NCI-H1694 treated with DMSO at 0.1 percent for 48 hours (cell line): ENCODE measurements at regions not wholly inside any gene's neighbourhood (a gene's known extent, or its start where the extent isn't known, plus 50 kb on each side); places are given as distances from the start of the nearest gene placed in this dataset.

Experiments
- DNase-seq: peaks from one replicate; lab custom pipeline; 2025; lab: John Stamatoyannopoulos, UW

DNA sequence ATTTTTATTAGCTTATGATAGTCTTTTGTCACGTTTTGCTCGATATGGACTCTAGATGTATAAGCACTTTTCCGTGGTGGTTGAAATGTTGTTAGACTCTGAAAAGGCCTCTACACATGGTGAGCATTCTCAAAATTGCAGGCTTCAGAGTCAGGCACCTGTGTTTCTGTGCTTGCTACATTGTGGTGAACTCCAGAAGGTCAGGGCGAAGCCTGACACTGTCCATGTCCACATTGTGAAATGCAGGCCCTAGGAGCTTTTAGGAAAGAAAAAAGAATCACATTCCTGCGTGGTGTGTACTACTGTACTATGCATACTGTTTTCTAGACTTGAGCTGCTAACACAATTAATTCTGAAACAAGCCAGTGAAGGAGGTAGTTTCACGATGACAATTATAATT, 86.3 kb downstream of the HS3ST1 start:
- no peak for DNase-seq

DNA sequence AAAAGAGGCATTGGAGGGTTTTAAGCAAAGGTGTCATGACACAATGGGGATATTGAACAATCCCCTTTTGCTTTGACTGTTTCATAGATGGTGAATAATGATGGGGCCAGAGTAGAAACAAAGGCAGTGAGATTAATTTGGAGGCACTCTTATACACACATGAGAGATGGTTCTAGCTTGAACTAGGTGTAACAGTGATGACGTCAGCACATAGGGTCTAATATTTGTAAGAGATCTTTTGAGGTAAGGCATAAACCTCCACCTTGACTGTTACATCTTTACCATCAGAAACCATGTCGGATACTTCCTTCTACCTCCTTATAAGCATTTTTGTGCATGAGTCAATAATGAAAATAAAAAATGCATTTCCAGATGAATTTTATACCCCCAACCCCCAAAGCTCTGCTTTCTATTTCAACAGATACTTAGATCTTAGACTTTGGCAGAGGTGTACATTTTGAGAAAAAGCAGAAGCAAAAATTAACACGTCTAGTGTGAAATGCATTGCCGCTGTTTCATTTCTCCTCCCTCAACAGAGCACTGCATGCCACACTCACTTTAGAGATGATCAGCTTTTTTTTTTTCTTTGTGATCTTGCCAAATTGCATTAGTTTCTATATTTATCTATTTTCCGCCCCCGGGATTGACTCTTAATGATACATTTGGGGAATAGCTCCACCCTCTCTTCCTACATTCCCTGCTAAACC, 87.2 kb downstream of the HS3ST1 start:
- no peak for DNase-seq

DNA sequence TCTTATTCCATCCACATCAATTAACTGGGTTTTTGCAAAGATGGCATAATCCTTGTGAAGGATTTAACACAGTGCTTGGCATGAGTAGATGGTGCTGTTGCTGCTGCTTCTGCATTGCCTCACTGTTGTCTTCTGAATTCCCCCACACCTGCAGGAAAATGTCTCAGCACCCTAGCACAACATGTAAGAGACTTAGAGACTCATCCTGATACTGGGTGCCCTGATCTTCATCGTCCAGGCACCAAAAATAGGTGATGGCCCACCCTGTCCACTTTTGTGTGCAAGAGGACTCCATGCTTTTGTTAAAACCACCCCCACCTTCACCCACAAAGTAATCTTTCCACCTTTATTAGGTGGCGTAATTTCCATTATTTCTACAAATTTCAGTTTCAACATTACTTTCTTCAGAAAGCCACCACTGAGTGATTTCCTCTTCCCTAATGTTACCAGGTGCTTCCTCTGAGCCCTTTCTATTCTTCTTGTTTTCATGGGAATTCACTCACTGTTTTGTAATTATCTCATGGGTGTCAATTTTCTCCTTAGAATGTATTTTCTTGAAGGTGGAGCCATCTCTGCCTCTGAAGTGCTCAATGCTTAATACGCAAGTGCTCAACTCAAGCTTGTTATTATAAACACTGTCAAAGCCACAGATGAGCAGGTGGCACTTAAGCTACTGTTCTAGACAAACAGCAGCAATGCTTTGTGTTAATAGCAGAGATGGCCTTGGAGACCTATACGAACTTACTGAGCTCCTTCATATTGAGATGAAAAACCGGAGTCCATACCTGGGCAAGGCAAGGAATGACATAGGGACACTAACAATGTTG, 89.5 kb downstream of the HS3ST1 start:
- no peak for DNase-seq

DNA sequence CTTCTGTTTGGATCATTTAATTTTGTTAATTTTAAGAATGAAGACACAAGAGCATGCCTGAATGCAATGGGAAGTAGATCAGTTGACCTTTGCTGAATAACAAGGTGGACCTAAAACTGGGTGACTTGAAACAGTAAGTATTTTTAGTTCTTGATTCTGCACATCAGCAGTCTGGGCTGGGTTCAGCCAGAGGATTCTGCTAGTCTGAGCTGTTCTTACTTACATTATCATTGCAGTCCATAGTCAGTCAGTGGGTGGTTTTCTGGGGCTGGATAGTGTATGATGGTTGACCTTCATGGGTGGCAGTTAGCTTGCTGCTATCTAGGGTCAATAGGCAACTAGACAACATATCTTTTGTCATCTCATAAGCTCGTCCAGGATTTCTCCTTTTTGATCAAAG, 91.4 kb downstream of the HS3ST1 start:
- DNase-seq = no peak

DNA sequence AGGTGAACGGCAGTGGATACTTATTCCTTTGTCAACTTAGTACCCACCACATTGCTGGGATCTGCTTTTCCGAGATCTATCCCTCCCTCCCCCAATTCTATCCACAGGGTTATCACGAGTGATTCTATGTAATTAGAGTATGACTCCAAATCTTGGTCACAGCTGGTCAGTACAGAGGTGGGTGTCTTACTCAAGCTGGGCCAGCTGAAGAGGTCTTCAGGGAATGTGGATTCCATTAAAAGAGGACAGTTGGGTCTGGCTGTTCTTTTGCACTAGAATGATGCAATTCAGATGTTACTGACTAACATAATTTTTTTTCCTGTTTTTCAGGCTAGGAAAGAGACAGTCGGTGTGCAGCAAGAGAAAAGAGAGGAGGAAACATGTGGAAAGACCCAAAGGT, 92.3 kb downstream of the HS3ST1 start:
- DNase-seq = no peak

DNA sequence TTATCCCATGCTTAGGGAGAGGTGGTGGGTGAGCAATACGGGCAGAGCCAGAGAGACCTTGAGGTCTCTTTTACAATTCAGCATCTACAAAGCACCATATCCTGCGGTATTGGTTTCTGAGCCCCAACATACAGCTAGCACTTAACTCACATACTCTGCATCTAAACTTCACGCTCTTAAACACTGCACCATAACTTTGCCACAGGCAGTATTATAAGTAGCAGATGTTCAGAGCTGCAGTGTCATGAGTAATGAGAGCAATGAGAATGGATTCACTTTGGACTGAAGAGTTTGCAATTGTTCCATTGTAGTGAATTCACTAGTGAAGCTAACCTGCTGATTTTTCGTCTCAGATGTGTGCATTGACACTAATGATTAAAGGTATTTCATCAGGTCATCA, 93.8 kb downstream of the HS3ST1 start:
- no peak for DNase-seq

DNA sequence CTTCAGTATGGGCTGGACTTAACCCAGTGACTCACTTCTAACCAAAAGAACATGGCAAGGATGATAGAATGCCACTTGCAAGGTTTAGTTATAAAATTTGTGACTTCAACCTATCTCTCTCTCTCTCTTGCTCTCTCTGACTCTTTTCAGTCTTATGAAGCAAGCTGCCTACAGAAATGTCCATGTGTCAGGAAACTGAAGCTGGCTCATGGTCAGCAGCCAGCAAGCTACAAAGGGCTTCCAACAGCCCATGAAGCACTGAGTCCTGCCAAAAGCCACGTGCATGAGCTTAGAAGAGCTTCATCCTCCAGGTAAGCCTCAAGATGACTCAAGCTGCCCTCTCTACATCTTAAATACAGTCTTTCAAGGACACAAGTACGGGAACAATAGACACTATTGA, 100.3 kb downstream of the HS3ST1 start:
- DNase-seq = no peak

DNA sequence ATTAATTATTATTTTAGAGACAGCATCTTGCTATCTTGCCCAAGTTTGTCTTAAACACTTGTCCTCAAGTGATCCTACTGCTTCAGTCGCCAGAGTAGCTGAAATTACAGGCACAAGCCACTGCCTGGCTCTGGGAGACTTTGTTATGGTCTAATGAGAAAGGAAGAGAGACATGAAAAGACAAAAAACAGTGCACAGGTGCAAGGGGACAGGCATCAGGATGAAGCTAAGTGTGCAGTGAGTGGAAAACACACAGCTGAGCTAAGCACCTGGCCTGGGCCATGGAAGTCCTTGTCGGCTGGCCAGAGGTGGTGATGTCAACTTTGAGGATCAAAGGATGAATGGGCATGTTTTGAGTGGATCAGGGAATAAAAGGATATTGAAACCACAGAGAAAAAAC, 102.7 kb downstream of the HS3ST1 start:
- no peak for DNase-seq

DNA sequence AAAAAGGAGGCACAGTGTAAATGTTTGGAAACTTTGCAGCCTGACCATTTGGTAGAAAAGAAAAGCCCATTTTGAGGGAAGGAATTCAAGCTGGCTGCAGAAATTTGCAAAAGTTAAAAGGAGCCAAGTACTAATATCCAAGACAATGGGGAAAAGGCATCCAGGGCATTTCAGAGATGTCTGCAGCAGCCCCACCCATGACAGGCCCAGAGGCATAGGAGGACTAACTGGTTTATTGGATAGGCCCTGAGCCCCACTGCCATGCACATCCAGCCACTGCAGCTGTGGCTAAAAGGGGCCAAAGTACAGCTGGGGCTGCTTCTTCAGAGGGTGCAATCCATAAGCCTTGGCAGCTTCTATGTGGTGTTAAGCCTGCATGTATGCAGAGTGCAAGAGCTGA, 104.9 kb downstream of the HS3ST1 start:
- no peak for DNase-seq

DNA sequence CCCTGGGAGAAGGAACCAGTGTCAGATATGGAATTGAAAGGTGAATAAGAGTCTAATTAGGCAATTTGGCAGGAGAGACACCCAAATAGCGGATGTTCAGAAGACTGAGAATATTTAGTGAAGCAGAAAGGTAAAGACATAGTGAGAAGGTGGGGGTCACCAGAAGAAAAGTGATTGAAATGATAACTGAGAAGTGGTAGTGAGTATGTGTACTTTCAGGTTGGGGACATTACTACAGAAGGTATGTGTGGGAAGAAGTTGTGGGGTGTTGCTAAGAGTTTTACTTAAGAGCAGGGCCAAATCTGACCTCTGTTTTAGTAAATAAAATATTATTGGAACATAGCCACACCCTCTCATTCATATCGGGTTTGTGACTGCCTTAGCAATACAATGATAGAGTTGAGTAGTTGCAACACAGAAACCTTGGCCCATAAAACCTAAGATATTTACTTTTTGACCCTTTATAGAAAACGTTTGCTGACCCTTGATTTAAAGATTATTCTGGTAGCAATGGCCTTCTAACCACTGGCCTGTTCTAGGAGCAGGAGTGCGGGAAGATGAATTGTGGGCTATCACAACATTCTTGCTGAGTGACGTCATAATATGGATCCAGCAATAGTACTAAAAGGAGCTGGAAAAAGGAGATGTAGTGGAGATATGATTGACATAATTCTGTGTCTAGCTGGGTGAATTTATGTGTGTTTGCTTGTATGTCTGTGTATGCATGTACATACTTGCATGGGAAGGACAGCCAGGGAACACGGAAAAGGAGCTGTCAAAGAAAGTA, 115.3 kb downstream of the HS3ST1 start:
- no peak for DNase-seq

DNA sequence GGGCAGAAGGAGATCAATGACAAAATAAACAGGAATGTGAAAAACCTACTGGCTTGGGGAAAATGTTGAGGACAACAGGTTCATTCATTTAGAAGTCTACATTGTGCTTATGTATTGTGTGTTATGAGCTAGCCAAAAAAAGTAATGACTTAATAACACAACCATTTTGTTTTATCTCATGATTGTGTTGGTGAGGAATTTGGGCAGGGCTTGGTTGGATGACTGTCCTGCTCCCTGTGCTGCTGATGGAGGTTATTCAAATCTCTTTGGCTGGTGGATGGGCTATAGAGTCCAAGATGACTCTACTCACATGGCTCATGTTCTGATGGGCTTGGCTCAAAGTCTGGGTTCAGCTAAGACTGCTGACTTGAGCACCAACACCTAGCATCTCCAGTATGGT, 116.3 kb downstream of the HS3ST1 start:
- no peak for DNase-seq

DNA sequence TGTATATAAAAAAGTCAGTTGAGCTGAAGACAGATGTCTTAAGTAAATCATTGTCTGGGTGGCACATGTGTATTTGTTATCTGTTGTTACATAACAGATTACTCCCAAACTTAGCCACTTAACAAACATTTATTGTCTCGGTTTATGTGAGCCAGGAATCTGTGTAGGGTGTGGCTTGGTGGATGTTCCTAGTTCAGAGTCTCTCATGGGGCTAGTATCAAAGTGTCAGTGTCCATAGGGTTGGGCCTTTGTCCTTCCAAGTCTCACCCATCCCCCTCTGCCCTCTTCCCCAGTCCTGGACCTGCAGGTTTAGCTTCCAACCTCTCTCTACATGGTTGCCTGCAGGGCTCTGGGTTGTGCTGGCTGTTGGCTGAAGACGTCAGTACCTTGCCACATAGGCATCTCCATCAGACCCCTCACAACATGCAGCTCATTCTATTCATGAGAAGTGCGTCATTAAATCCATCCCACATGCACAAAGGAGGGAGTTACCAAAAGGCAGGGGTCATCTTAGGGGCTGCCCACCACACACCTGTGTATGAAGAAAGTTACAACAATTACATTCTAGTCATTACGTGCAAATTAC, 127.5 kb downstream of the HS3ST1 start:
- no peak for DNase-seq

DNA sequence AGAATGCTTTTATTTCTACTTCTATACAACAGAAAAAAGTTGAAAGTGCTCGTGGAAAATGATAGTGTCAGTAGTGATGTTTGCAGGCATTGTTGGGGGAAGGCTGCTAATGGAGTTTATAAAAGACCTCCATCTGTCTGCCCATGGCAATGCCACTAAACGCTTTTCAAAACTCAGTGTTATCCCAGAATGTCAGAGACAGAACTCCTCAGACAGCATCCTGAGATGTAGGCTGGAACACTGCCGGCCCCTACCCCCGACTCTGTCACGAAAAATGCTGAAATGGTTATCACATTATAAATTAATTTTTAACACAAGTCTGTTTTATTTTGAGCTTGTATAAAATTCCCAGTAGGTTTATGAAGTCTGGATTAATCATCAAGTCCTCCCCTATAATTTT, 128.9 kb downstream of the HS3ST1 start:
- no peak for DNase-seq

DNA sequence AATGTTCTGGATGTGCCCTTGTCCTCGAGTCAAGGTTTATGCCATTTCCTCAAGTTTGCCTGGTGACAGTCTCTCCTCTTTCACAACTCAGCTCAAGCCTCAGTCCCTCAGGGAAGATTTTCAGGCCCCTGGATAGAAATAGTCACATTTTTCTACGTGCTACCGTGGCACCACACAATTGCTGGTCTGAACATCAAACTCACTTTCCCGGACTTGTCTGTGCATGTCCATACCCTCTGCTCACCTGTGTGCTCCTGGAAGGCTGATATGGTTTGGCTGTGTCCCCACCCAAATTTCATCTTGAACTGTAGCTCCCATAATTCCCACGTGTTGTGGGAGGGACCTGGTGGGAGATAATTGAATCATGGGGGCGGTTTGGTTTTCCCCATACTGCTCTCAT, 129.7 kb downstream of the HS3ST1 start:
- no peak for DNase-seq

DNA sequence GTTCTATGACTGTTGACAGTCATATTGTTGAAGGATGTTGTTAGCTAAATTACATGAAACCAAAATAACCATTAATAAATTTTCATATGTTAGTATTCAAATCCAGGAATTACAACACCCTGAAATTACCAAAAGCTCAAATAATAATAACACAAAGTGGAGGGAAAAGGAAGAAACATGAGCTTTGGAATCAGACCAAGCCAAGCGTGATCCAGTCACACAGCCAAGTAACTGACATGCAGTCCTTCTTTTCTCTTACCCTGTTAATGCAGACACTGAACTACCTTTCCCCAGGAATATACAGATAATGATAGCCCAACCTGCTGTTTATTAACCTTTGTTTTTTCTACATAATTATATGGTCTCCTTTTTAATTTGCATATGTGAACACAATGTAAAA, 130.2 kb downstream of the HS3ST1 start:
- DNase-seq = no peak

DNA sequence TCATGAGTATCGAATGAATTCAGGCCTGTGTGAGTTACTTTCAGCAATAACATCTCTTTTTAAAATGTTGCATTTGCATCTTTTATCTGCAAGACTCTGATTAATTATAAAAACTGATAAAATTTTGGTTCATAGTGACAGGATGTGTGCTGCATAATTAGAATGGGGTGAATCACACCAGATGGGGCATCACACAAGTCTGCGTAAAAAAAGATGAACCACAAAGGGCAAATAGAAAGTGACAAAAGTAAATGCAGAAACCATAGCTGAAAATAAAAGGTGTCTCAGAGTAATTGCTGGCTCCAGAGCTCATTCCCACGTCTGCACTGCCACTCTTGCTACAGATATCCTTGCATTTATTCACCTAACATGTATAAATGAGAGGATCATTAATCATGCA, 131.1 kb downstream of the HS3ST1 start:
- DNase-seq = no peak

DNA sequence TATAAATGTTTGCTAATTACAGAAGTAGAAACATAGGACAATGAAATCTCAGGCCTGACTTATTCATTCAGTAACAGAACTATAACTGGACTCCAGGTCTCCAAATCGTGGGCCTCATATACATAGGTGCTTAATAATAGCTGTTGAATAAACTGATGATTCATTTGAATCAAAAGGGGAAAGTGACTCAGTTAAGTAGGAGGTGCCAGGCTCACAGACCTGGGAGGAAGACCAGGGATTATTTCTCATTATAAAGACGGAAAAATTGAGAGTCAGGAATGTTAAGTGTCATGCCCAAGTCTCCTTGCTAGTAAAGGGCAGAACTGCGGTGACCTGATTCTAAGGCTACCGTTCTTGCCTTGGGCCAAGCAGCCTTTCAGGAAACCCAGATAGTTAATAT, 131.5 kb downstream of the HS3ST1 start:
- DNase-seq = no peak

DNA sequence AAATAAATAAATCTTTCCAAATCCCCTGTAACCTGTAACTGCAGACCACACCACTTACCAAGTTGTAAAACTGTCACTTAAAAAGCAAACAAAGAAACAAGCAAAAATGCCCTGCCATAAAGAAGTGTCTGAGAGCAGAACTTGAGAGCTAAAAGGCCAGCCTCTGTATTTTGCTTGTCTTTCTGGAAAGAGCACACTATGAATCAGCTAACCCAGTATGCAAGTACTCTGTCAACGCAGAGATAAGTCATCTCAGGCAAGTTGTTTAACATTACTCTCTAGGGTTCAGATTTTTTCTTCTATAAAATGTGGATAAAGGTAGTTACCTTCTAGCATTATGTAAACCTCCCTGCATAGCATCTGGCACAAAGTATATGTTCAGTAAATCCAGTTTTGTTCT, 134.8 kb downstream of the HS3ST1 start:
- DNase-seq = no peak

DNA sequence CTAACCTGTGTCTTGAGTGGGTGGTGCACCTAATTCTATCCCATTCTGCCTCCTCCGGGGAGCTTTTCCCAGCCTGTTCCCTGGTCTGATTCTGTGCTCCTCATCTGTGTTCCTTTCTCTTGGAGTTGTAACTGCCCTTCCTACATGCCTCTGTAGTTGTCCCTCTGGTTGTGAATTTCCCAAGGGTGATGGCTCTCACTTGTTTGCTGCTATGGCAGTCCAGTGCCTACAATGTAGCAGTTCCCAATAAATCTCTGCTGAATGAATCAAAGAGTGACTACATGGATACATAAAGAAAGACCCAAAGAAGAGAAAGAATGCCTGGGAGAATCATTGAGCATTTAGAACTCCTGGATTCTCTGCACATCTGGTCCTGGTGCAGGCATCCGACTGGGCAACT, 141.6 kb downstream of the HS3ST1 start:
- DNase-seq = no peak

DNA sequence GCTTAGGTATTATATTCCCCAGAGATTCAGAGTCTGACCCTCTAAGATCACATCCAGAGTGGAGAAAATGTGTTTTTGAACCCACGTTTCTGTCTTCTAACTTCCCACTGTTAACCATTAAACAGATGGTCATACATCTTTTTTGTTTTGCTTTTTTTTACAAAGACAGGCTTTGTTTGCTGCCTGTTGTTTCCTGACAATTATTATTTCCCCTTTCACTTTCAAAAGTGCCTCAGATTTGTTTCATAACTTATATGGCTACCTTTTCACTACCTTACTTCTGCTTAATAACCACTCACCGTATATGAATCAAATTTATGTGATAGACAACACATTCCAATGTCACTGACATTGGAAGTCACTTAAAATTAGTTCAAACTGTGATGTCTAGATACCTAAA, 142.2 kb downstream of the HS3ST1 start:
- DNase-seq = no peak

DNA sequence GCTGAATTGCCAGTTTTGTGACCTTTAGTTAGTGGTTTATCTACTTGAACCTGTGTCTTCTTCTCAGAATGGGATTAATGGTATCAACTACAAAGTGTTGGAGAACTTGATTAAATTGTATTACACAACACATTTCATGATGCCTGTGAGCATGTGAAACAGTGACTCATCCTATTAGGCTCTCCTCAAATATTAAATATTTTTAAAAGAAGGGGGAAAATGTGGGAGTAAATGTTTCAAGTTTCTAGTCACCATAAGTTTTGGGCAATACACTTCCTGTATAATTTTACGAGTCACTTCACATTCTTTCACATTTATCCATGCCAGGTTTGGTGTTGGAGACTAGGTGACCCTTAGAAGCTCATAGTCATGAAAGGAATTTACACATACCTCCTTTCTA, 147.0 kb downstream of the HS3ST1 start:
- no peak for DNase-seq

DNA sequence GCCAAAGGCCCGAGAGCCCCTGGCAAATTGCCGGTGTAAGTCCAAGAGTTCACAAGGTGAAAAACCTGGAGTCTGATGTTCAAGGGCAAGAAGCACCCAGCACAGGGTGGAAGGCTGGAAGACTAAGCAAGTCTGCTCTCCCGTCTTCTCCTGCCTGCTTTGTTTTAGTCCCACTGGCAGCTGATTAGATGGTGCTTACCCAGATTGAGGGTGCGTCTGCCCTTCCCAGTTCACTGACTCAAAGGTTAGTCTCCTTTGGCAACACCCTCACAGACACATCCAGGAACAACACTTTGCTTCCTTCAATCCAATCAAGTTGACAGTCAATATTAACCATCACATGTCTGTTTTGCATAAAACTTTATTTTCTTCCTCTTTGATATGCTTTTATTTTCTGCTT, 157.4 kb downstream of the HS3ST1 start:
- DNase-seq = no peak

DNA sequence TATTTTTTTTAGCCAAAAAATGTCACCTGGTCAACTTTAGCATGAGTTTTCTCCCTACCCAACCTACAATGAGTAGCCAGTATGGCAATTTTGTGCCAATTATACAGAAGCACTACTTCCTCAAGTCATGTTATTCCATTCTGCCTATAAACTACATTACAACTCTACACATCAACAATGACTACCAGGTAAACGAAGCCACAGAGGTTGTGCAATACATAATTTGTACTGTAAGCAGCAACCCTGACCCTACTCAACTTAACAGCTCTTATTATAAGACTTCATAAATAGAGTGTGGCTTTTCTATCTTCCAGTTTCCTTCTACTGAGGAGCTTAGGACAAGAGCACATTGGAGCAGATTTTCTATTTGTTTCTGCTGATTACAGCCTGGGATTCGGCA, 160.5 kb downstream of the HS3ST1 start:
- DNase-seq = no peak
